ENCODE measurements at regions not wholly inside any gene's neighbourhood (a gene's known extent, or its start where the extent isn't known, plus 50 kb on each side); places are given as distances from the start of the nearest gene placed in this dataset.

GRCh38 chr7:37541810-37542443 is 93.3 kb upstream of the ELMO1 start:
- no peak for DNase-seq
- no peaks in the 10 kb centered on the region for H3K4me1 ChIP-seq
- no peak overlapping the region for H3K4me3 ChIP-seq
- no peak overlapping the region for H3K27ac ChIP-seq
- no peaks in the 10 kb centered on the region for H3K36me3 ChIP-seq
- intact Hi-C loops (cut with DNase I) = no loop called here
- no peak for TF ChIP-seq CTCF (IDR thresholded peaks at IDR 0.05)
- no peaks in the 10 kb centered on the region for H3K27me3 ChIP-seq
- ATAC-seq = no peak
- no peaks in the 10 kb centered on the region for H3K9me3 ChIP-seq

- H3K4me3 ChIP-seq = no peak overlapping the region
- DNase-seq (peak in 1 of 4 donors; percentile 28), ATAC-seq (no peak)
- no peaks in the 10 kb centered on the region for H3K9me3 ChIP-seq
- H3K36me3 ChIP-seq = no peaks in the 10 kb centered on the region
- no peaks in the 10 kb centered on the region for H3K4me1 ChIP-seq
- H3K27me3 ChIP-seq = no peaks in the 10 kb centered on the region
- TF ChIP-seq CTCF (IDR thresholded peaks at IDR 0.05) = no peak
- intact Hi-C loops (cut with DNase I) = no loop called here
- H3K27ac ChIP-seq = no peak overlapping the region
Measured at GRCh38 chr7:37545619-37546534, 97.2 kb upstream of the ELMO1 start.

GRCh38 chr7:37546677-37547076 is 98.0 kb upstream of the ELMO1 start:
- Histone ChIP-seq H3K4me3 (no peak overlapping the region), H3K27me3 (no peaks in the 10 kb centered on the region), H3K4me1 (no peaks in the 10 kb centered on the region), H3K36me3 (no peaks in the 10 kb centered on the region), H3K27ac (no peak overlapping the region), H3K9me3 (no peaks in the 10 kb centered on the region)
- ATAC-seq = no peak
- intact Hi-C loops (cut with DNase I) = no loop called here
- DNase-seq = no peak
- TF ChIP-seq CTCF (IDR thresholded peaks at IDR 0.05) = no peak

GRCh38 chr7:37549076-37549931 is 100.6 kb upstream of the ELMO1 start:
- ATAC-seq = no peak

More at GRCh38 chr7:37549076-37549931, 100.6 kb upstream of the ELMO1 start:
- intact Hi-C loops (cut with DNase I) = no loop called here
- Histone ChIP-seq H3K9me3 (no peaks in the 10 kb centered on the region), H3K4me1 (no peaks in the 10 kb centered on the region), H3K36me3 (no peaks in the 10 kb centered on the region), H3K4me3 (no peak overlapping the region), H3K27ac (no peak overlapping the region), H3K27me3 (no peaks in the 10 kb centered on the region)
- TF ChIP-seq CTCF (IDR thresholded peaks at IDR 0.05) = no peak
- DNase-seq = no peak
